Astrocyte (in vitro differentiated cells and primary cell): ENCODE measurements at regions not wholly inside any gene's neighbourhood (a gene's known extent, or its start where the extent isn't known, plus 50 kb on each side); places are given as distances from the start of the nearest gene placed in this dataset.
A peak's percentile ranks its signal among the peaks of the same experiment; 100 is the strongest.

Experiments used
- DNase-seq: peaks from one replicate; pipeline ENCODE4 v3.0.0-alpha.2; 2010; ENCODE audit warnings: low read depth
- FAIRE-seq: peaks from 2 replicates; lab custom pipeline; 2011; peaks lifted over from hg19 to GRCh38; lab: Jason Lieb, UNC
- H2AFZ ChIP-seq: 2 replicates; pipeline ENCODE4 v1.6.0; 2012; ENCODE audit warnings: low read depth, low read length, inconsistent platforms
- H3K27ac ChIP-seq: 2 replicates; pipeline ENCODE4 v1.5.1; 2011; ENCODE audit warnings: low read depth, low read length, inconsistent platforms
- H3K27me3 ChIP-seq: 2 replicates; pipeline ENCODE4 v1.6.0; 2011; ENCODE audit warnings: low read length, inconsistent platforms; ENCODE audit not compliant: insufficient read depth
- H3K36me3 ChIP-seq: 2 replicates; pipeline ENCODE4 v1.5.1; 2011; ENCODE audit warnings: low read length, inconsistent platforms; ENCODE audit not compliant: insufficient read depth
- H3K4me1 ChIP-seq: 2 replicates; pipeline ENCODE4 v1.5.1; 2011; ENCODE audit warnings: low read length, inconsistent platforms; ENCODE audit not compliant: insufficient read depth
- H3K4me2 ChIP-seq: 2 replicates; pipeline ENCODE4 v1.6.0; 2012; ENCODE audit warnings: low read length, inconsistent platforms
- H3K4me3 ChIP-seq: 2 replicates; pipeline ENCODE4 v1.5.1; 2011; ENCODE audit warnings: low read depth, mild to moderate bottlenecking, low read length, inconsistent platforms; ENCODE audit not compliant: insufficient read depth
- H3K79me2 ChIP-seq: 2 replicates; pipeline ENCODE4 v1.6.0; 2012; ENCODE audit warnings: mild to moderate bottlenecking, low read length, inconsistent platforms; ENCODE audit not compliant: insufficient read depth
- H3K9ac ChIP-seq: 2 replicates; pipeline ENCODE4 v1.6.0; 2012; ENCODE audit warnings: mild to moderate bottlenecking, low read length, inconsistent platforms
- H3K9me3 ChIP-seq: 2 replicates; pipeline ENCODE4 v1.5.1; 2012; ENCODE audit warnings: low read depth, mild to moderate bottlenecking, low read length, inconsistent platforms; ENCODE audit not compliant: insufficient read depth
- H4K20me1 ChIP-seq: 2 replicates; pipeline ENCODE4 v1.6.0; 2012; ENCODE audit warnings: low read length, inconsistent platforms; ENCODE audit not compliant: insufficient read depth
- H3K27ac Mint-ChIP-seq: one replicate; pipeline ENCODE4 v1.8.0; 2021; ENCODE audit warnings: mild to moderate bottlenecking, mixed read lengths; ENCODE audit not compliant: unreplicated experiment
- H3K27me3 Mint-ChIP-seq: one replicate; pipeline ENCODE4 v1.8.0; 2021; ENCODE audit warnings: low read depth, mixed read lengths; ENCODE audit not compliant: unreplicated experiment
- H3K36me3 Mint-ChIP-seq: one replicate; pipeline ENCODE4 v1.8.0; 2021; ENCODE audit warnings: low read depth, mixed read lengths; ENCODE audit not compliant: unreplicated experiment
- H3K4me1 Mint-ChIP-seq: one replicate; pipeline ENCODE4 v1.8.0; 2021; ENCODE audit warnings: low read depth, mixed read lengths; ENCODE audit not compliant: unreplicated experiment
- H3K4me3 Mint-ChIP-seq: one replicate; pipeline ENCODE4 v1.8.0; 2021; ENCODE audit warnings: mild to moderate bottlenecking, moderate library complexity, mixed read lengths; ENCODE audit not compliant: unreplicated experiment
- H3K9me3 Mint-ChIP-seq: one replicate; pipeline ENCODE4 v1.8.0; 2021; ENCODE audit warnings: mild to moderate bottlenecking, mixed read lengths; ENCODE audit not compliant: unreplicated experiment
- CTCF ChIP-seq: IDR thresholded peaks from 2 replicates; pipeline ENCODE4 v1.5.1; 2011; ENCODE audit warnings: low read depth, mild to moderate bottlenecking, inconsistent platforms, low read length, moderate library complexity; ENCODE audit not compliant: insufficient read depth
- EZH2 ChIP-seq: IDR thresholded peaks from 2 replicates; pipeline ENCODE4 v1.6.1; 2012; ENCODE audit warnings: mild to moderate bottlenecking, low read length, inconsistent platforms; ENCODE audit not compliant: insufficient read depth

- Histone ChIP-seq H4K20me1 (no peaks in the 10 kb centered on the region), H3K36me3 (no peaks in the 10 kb centered on the region), H3K27me3 (no peaks in the 10 kb centered on the region), H3K79me2 (no peaks in the 10 kb centered on the region), H3K4me2 (no peak overlapping the region), H3K4me3 (no peak overlapping the region), H3K9me3 (no peaks in the 10 kb centered on the region), H3K27ac (no peak overlapping the region), H3K9ac (no peak overlapping the region), H3K4me1 (no peaks in the 10 kb centered on the region), H2AFZ (no peak overlapping the region)
- Mint-ChIP-seq H3K27ac (no peak overlapping the region), H3K36me3 (no peaks in the 10 kb centered on the region), H3K4me3 (no peak overlapping the region), H3K4me1 (no peaks in the 10 kb centered on the region), H3K9me3 (no peaks in the 10 kb centered on the region), H3K27me3 (no peaks in the 10 kb centered on the region)
- FAIRE-seq (peak; percentile 63), DNase-seq (no peak)
- TF ChIP-seq EZH2, result no peak
- no peak for TF ChIP-seq CTCF
These were observed 355.9 kb downstream of the BCOR start for GRCh38 chrX:39741904-39742303.

GRCh38 chrX:39745818-39746217 lies 351.9 kb downstream of the BCOR start:
- Histone ChIP-seq H3K4me2 (no peak overlapping the region), H3K27ac (no peak overlapping the region), H3K4me1 (no peaks in the 10 kb centered on the region), H3K9ac (no peak overlapping the region), H3K79me2 (no peaks in the 10 kb centered on the region), H3K36me3 (no peaks in the 10 kb centered on the region), H2AFZ (no peak overlapping the region), H3K27me3 (no peaks in the 10 kb centered on the region), H4K20me1 (no peaks in the 10 kb centered on the region), H3K9me3 (no peaks in the 10 kb centered on the region), H3K4me3 (no peak overlapping the region)
- Mint-ChIP-seq H3K4me3 (no peak overlapping the region), H3K27me3 (no peaks in the 10 kb centered on the region), H3K4me1 (no peaks in the 10 kb centered on the region), H3K27ac (no peak overlapping the region), H3K9me3 (no peaks in the 10 kb centered on the region), H3K36me3 (no peaks in the 10 kb centered on the region)
- TF ChIP-seq EZH2 (no peak), CTCF (no peak)
- peak; percentile 68 for FAIRE-seq
- DNase-seq, result no peak

GRCh38 chrX:39749135-39749534 lies 348.6 kb downstream of the BCOR start:
- no peaks in the 10 kb centered on the region for H3K36me3 Mint-ChIP-seq
- no peaks in the 10 kb centered on the region for H3K9me3 Mint-ChIP-seq
- Histone ChIP-seq H4K20me1 (no peaks in the 10 kb centered on the region), H3K27me3 (no peaks in the 10 kb centered on the region), H3K4me3 (no peak overlapping the region), H3K9ac (no peak overlapping the region), H3K4me2 (no peak overlapping the region), H3K27ac (no peak overlapping the region), H2AFZ (no peak overlapping the region), H3K79me2 (no peaks in the 10 kb centered on the region), H3K9me3 (no peaks in the 10 kb centered on the region), H3K4me1 (no peaks in the 10 kb centered on the region), H3K36me3 (no peaks in the 10 kb centered on the region)
- no peak for TF ChIP-seq EZH2
- no peak for TF ChIP-seq CTCF
- no peak overlapping the region for H3K4me3 Mint-ChIP-seq
- H3K4me1 Mint-ChIP-seq, result peaks cover 9% of the 10 kb centered on the region
- DNase-seq (no peak), FAIRE-seq (no peak)
- H3K27me3 Mint-ChIP-seq, result no peaks in the 10 kb centered on the region
- no peak overlapping the region for H3K27ac Mint-ChIP-seq
